ENCODE measurements at regions not wholly inside any gene's neighbourhood (a gene's known extent, or its start where the extent isn't known, plus 50 kb on each side); places are given as distances from the start of the nearest gene placed in this dataset.

- TF ChIP-seq ATF6 (CRISPR knock-in tag; IDR thresholded peaks at IDR 0.05) (no peak), AR (CRISPR knock-in tag; IDR thresholded peaks at IDR 0.05) (no peak), NR2C2 (CRISPR knock-in tag; IDR thresholded peaks at IDR 0.05) (no peak)
These were observed 232.1 kb downstream of the FBXO4 start (continued) for GRCh38 chr5:42157215-42157614.

GRCh38 chr5:42163083-42163482 lies 238.0 kb downstream of the FBXO4 start:
- POLR2A ChIA-PET, result no interaction called here
- H3K4me1 Mint-ChIP-seq, result peaks cover under 1% of the 10 kb centered on the region
- H3K36me3 Mint-ChIP-seq, result no peaks in the 10 kb centered on the region
- no peaks in the 10 kb centered on the region; the same call in 1 of the 2 replicates for H3K9me3 Mint-ChIP-seq
- CTCF ChIA-PET, result no interaction called here
- DNase-seq (ENCODE audit: low spot score) (no peak), ATAC-seq (no peak)
- no peak overlapping the region for H3K4me3 Mint-ChIP-seq
- H3K27ac Mint-ChIP-seq, result no peak overlapping the region
- TF ChIP-seq E2F1 (CRISPR knock-in tag; IDR thresholded peaks at IDR 0.05) (no peak), HMGXB4 (CRISPR knock-in tag; IDR thresholded peaks at IDR 0.05) (no peak), ZNF232 (CRISPR knock-in tag; IDR thresholded peaks at IDR 0.05) (no peak), ZNF416 (CRISPR knock-in tag; IDR thresholded peaks at IDR 0.05) (no peak), OVOL2 (CRISPR knock-in tag; IDR thresholded peaks at IDR 0.05; ENCODE audit: borderline replicate concordance) (no peak), ESRRA (CRISPR knock-in tag; IDR thresholded peaks at IDR 0.05; ENCODE audit: borderline replicate concordance) (no peak), SMAD3 (CRISPR knock-in tag; IDR thresholded peaks at IDR 0.05; ENCODE audit: borderline replicate concordance) (no peak), NFYB (CRISPR knock-in tag; conservative IDR thresholded peaks at IDR 0.05; ENCODE audit: low read depth) (no peak), CBFB (CRISPR knock-in tag; IDR thresholded peaks at IDR 0.05; ENCODE audit: low read depth) (no peak), GABPB1 (CRISPR knock-in tag; IDR thresholded peaks at IDR 0.05) (no peak), ZSCAN18 (CRISPR knock-in tag; IDR thresholded peaks at IDR 0.05) (no peak), ATF3 (CRISPR knock-in tag; conservative IDR thresholded peaks at IDR 0.05) (no peak), AFF4 (CRISPR knock-in tag; IDR thresholded peaks at IDR 0.05; ENCODE audit: borderline replicate concordance) (no peak)
- no peaks in the 10 kb centered on the region for H3K27me3 Mint-ChIP-seq (ENCODE audit: low read depth)
